PC-9 (cell line): ENCODE measurements at regions not wholly inside any gene's neighbourhood (a gene's known extent, or its start where the extent isn't known, plus 50 kb on each side); places are given as distances from the start of the nearest gene placed in this dataset.

ENCODE experiments used
- CTCF ChIP-seq: fragments of 200-600 bp; sonication (generic); conservative IDR thresholded peaks from 2 replicates; pipeline ENCODE4 v1.6.1; 2017; ENCODE audit warnings: mixed run types, antibody characterized with exemption, mild to moderate bottlenecking, moderate library complexity
- EZH2 ChIP-seq: fragments of 200-600 bp; sonication (generic); IDR thresholded peaks from 2 replicates; pipeline ENCODE4 v1.8.0; 2017; ENCODE audit warnings: antibody characterized with exemption, low read depth

GRCh38 chr9:89863837-89864236 lies 259.0 kb downstream of the GADD45G start:
- no peak for TF ChIP-seq CTCF
- no peak for TF ChIP-seq EZH2
